ENCODE measurements at regions not wholly inside any gene's neighbourhood (a gene's known extent, or its start where the extent isn't known, plus 50 kb on each side); places are given as distances from the start of the nearest gene placed in this dataset.
"Not testable (repeated sequence)": the region's sequence is repeated elsewhere in the genome, so short reads cannot be mapped to it uniquely, and the experiment has no call there.

GRCh38 chr7:97430006-97430405, 301.9 kb upstream of the TAC1 start:
- H3K4me3 ChIP-seq (replicated peaks; ENCODE audit: low read depth, low read length) = no peak overlapping the region
- DNase-seq (ENCODE audit: low read depth) = no peak
- TF ChIP-seq CTCF (IDR thresholded peaks at IDR 0.05; ENCODE audit: low read length, missing control alignments) = no peak

GRCh38 chr7:97439637-97440214, 292.2 kb upstream of the TAC1 start:
- no peak for TF ChIP-seq CTCF (IDR thresholded peaks at IDR 0.05; ENCODE audit: low read length, missing control alignments)
- no peak for DNase-seq (ENCODE audit: low read depth)
- H3K4me3 ChIP-seq (replicated peaks; ENCODE audit: low read depth, low read length) = no peak overlapping the region

- no peak for DNase-seq (ENCODE audit: low read depth)
- no peak for TF ChIP-seq CTCF (IDR thresholded peaks at IDR 0.05; ENCODE audit: low read length, missing control alignments)
- H3K4me3 ChIP-seq (replicated peaks; ENCODE audit: low read depth, low read length) = no peak overlapping the region
Measured at GRCh38 chr7:97446361-97446760, 285.5 kb upstream of the TAC1 start.

GRCh38 chr7:97449448-97449847, 282.4 kb upstream of the TAC1 start:
- DNase-seq (ENCODE audit: low read depth); H3K4me3 ChIP-seq (replicated peaks; ENCODE audit: low read depth, low read length): not testable (repeated sequence)

- no peak for TF ChIP-seq CTCF (IDR thresholded peaks at IDR 0.05; ENCODE audit: low read length, missing control alignments)
- H3K4me3 ChIP-seq (replicated peaks; ENCODE audit: low read depth, low read length) = no peak overlapping the region
- DNase-seq (ENCODE audit: low read depth) = no peak
Measured at GRCh38 chr7:97450516-97450915, 281.4 kb upstream of the TAC1 start.

- no peak overlapping the region for H3K4me3 ChIP-seq (replicated peaks; ENCODE audit: low read depth, low read length)
- no peak for TF ChIP-seq CTCF (IDR thresholded peaks at IDR 0.05; ENCODE audit: low read length, missing control alignments)
- DNase-seq (ENCODE audit: low read depth) = no peak
Measured at GRCh38 chr7:97454636-97455035, 277.2 kb upstream of the TAC1 start.

GRCh38 chr7:97457054-97457453, 274.8 kb upstream of the TAC1 start:
- TF ChIP-seq CTCF (IDR thresholded peaks at IDR 0.05; ENCODE audit: low read length, missing control alignments) = no peak
- no peak overlapping the region for H3K4me3 ChIP-seq (replicated peaks; ENCODE audit: low read depth, low read length)
- DNase-seq (ENCODE audit: low read depth) = no peak
